NB4 (cell line): ENCODE measurements at regions not wholly inside any gene's neighbourhood (a gene's known extent, or its start where the extent isn't known, plus 50 kb on each side); places are given as distances from the start of the nearest gene placed in this dataset.

ENCODE experiments used
- MAX ChIP-seq: IDR thresholded peaks from 2 replicates; pipeline ENCODE4 v1.6.1; 2011; ENCODE audit warnings: low read depth, low read length
- POLR2A ChIP-seq: IDR thresholded peaks from 2 replicates; pipeline ENCODE4 v1.6.1; 2011; ENCODE audit warnings: mild to moderate bottlenecking; ENCODE audit not compliant: insufficient read length; ENCODE audit errors: extremely low read depth

GRCh38 chr10:53748319-53748718, 975.7 kb upstream of the MBL2 start:
- TF ChIP-seq MAX (no peak), POLR2A (no peak)
